Upper lobe of left lung (tissue), 6 donors: ENCODE measurements at regions not wholly inside any gene's neighbourhood (a gene's known extent, or its start where the extent isn't known, plus 50 kb on each side); places are given as distances from the start of the nearest gene placed in this dataset.

ENCODE experiments used
- ATAC-seq, 2 donors: fragments of 200-7000 bp; cut with Tn5 transposase; one replicate each; pipeline ENCODE4 v1.9.1; 2022; ENCODE audit warnings: mild to moderate bottlenecking in 2 of 2, moderate library complexity in 2 of 2; ENCODE audit not compliant: low FRiP score in 2 of 2
- DNase-seq, 2 donors: peaks; one replicate each; pipeline ENCODE4 v3.0.0-alpha.2; 2019 to 2020
- H3K27ac ChIP-seq, 4 donors: fragments of 200-600 bp; sonication (generic); one replicate each; pipeline ENCODE4 v1.5.1; 2016 to 2019
- H3K27me3 ChIP-seq, 4 donors: fragments of 200-600 bp; sonication (generic); one replicate each; pipeline ENCODE4 v1.5.1; 2017 to 2019
- H3K36me3 ChIP-seq, 4 donors: fragments of 200-600 bp; sonication (generic); one replicate each; pipeline ENCODE4 v1.5.1; 2016 to 2019
- H3K4me1 ChIP-seq, 4 donors: fragments of 200-600 bp; sonication (generic); one replicate each; pipeline ENCODE4 v1.5.1; 2018 to 2019
- H3K4me3 ChIP-seq, 4 donors: fragments of 200-600 bp; sonication (generic); one replicate each; pipeline ENCODE4 v1.5.1; 2017 to 2019; ENCODE audit warnings: mild to moderate bottlenecking in 2 of 4, moderate library complexity in 1 of 4
- H3K9me3 ChIP-seq, 4 donors: fragments of 200-600 bp; sonication (generic); one replicate each; pipeline ENCODE4 v1.5.1; 2018 to 2019
- EP300 ChIP-seq, 4 donors: sonication (generic); formaldehyde crosslinking; IDR thresholded peaks; one replicate each; pipeline ENCODE4 v1.5.1; 2017; ENCODE audit warnings: antibody characterized with exemption in 4 of 4, control low read depth in 2 of 4
- POLR2A ChIP-seq, 4 donors: fragments of 450-650 bp; IDR thresholded peaks; one replicate each; pipeline ENCODE4 v1.5.1; 2016 to 2017; ENCODE audit warnings: antibody characterized with exemption in 4 of 4, mild to moderate bottlenecking in 2 of 4
- POLR2AphosphoS5 ChIP-seq, 2 donors: sonication (generic); formaldehyde crosslinking; IDR thresholded peaks; one replicate each; pipeline ENCODE4 v1.5.1; 2017; ENCODE audit warnings: antibody characterized with exemption in 2 of 2
- WGBS, 2 donors: methylation state at CpG; one replicate each; pipeline ENCODE4 v1.1.5; 2017 to 2018; 5-methylcytosine and 5-hydroxymethylcytosine counted together
- TF ChIP-seq, protein P1 (sequence below), 6 experiments: fragments of 450-650 bp in 4 of 6; fragments of 200-600 bp in 2 of 6; sonication (generic) in 2 of 6; IDR thresholded peaks; one replicate each; pipeline ENCODE4 v1.5.1; 2016 to 2019; ENCODE audit warnings: antibody characterized with exemption in 6 of 6
- donor health status: DM: no; HTN: no; CAD: no; lungs with moderate emphysema.
- donor health status: DM: no; HTN: yes; CAD: no; lungs with severe emphysema.

DNA sequence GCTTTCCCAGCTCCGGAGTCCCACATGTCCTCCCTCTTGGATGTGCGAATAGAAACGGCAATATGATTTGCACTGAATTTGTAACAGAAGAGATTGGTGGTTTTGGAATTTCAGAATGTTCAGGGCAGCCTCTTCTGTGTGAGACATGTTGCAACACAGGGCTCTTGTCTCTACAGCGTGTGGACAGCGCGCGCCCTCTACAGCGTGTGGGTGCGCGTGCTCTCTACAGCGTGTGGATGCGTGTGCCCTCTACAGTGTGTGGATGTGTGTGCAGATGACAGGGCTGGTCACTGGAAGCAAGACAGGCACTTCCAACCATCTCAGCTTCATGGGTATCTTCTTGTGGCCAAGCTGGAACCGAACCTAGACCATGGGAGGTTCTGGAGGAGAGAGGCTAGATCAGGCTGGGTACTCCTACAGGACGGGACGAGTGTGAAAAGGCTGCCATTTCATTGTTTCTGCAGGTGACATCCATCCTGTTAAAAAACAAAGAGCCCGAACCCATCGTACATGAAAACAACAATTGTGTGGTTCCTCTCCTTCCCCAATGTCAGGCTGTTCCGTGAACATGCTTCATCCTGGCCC lies 78.4 kb downstream of the TEX29 start:
- 82 to 86% methylated on average over 17 to 18 of the region's 18 CpGs for WGBS, 2 donors
- DNase-seq: peak in 1 of 2 donors; percentile 12
- Histone ChIP-seq H3K36me3 (no peaks in the 10 kb centered on the region), H3K9me3 (no peaks in the 10 kb centered on the region), H3K4me3 (no peak overlapping the region), H3K27me3 (no peaks in the 10 kb centered on the region), H3K4me1 (no peaks in the 10 kb centered on the region), H3K27ac (no peak overlapping the region)
- no peak for ATAC-seq
- TF ChIP-seq POLR2AphosphoS5 (IDR thresholded peaks at IDR 0.05): no peak
- no peak for TF ChIP-seq POLR2A (IDR thresholded peaks at IDR 0.05)

DNA sequence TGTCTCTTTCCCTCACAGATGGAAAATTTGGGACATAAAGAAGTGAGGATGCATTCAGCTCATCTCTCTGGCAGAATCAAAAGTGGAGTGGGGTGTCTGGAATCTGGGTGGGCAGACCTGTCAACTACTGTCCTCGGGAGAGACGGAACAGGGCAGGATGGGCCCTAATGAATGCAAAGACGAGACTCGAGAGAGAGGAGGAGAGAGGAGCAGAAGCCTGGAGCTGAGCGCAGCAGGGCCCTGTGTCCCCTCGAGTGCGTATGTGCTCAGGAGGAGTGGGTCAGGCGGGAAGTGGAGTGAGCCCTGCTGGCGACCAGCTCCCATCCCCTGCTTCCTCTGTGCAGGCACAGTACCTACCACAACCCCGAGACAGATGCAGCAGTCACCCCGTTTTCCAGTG lies 78.9 kb downstream of the TEX29 start:
- no peaks in the 10 kb centered on the region for H3K9me3 ChIP-seq
- no peak overlapping the region for H3K27ac ChIP-seq
- WGBS, 2 donors: 82 to 87% methylated on average over 9 to 10 of the region's 11 CpGs
- peak in 1 of 2 donors; percentile 18 for DNase-seq
- H3K27me3 ChIP-seq: no peaks in the 10 kb centered on the region
- TF ChIP-seq EP300 (IDR thresholded peaks at IDR 0.05): no peak
- TF ChIP-seq POLR2A (IDR thresholded peaks at IDR 0.05): no peak
- TF ChIP-seq POLR2AphosphoS5 (IDR thresholded peaks at IDR 0.05): no peak
- TF ChIP-seq, protein P1, sequence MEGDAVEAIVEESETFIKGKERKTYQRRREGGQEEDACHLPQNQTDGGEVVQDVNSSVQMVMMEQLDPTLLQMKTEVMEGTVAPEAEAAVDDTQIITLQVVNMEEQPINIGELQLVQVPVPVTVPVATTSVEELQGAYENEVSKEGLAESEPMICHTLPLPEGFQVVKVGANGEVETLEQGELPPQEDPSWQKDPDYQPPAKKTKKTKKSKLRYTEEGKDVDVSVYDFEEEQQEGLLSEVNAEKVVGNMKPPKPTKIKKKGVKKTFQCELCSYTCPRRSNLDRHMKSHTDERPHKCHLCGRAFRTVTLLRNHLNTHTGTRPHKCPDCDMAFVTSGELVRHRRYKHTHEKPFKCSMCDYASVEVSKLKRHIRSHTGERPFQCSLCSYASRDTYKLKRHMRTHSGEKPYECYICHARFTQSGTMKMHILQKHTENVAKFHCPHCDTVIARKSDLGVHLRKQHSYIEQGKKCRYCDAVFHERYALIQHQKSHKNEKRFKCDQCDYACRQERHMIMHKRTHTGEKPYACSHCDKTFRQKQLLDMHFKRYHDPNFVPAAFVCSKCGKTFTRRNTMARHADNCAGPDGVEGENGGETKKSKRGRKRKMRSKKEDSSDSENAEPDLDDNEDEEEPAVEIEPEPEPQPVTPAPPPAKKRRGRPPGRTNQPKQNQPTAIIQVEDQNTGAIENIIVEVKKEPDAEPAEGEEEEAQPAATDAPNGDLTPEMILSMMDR (IDR thresholded peaks at IDR 0.05): no peak
- no peaks in the 10 kb centered on the region for H3K36me3 ChIP-seq
- ATAC-seq: no peak
- no peaks in the 10 kb centered on the region for H3K4me1 ChIP-seq
- no peak overlapping the region for H3K4me3 ChIP-seq

GRCh38 chr13:111399776-111400538 lies 79.5 kb downstream of the TEX29 start:
- Histone ChIP-seq H3K9me3 (no peaks in the 10 kb centered on the region), H3K27ac (no peak overlapping the region), H3K36me3 (no peaks in the 10 kb centered on the region), H3K27me3 (no peaks in the 10 kb centered on the region), H3K4me1 (no peaks in the 10 kb centered on the region), H3K4me3 (no peak overlapping the region)
- TF ChIP-seq EP300 (IDR thresholded peaks at IDR 0.05): no peak
- TF ChIP-seq POLR2A (IDR thresholded peaks at IDR 0.05): no peak
- TF ChIP-seq, protein P1 (IDR thresholded peaks at IDR 0.05): no peak
- no peak for TF ChIP-seq POLR2AphosphoS5 (IDR thresholded peaks at IDR 0.05)
- ATAC-seq (no peak), DNase-seq (peak in 1 of 2 donors; percentile 15)
- 87% methylated on average over 17 to 18 of the region's 18 CpGs for WGBS, 2 donors

DNA sequence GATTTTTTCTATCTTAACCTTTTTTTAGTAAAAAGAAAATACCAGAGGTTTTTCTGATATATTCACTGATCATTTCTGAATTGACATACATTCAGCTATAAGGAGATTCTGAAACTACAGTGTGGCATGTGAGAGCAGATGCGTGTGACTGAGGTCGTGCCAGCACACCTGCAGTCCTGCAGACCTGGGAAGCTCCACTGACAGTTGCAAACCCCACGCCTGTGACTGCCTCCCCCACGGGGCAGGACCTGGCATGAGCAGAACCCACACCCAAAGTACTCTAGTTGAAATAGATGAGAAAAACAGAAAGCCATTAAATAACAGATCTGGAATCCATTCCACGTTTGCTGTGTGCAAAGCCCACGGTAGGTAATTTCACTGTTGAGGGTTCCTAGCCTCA lies 80.7 kb downstream of the TEX29 start:
- Histone ChIP-seq H3K9me3 (no peaks in the 10 kb centered on the region), H3K27me3 (no peaks in the 10 kb centered on the region), H3K4me1 (no peaks in the 10 kb centered on the region), H3K36me3 (no peaks in the 10 kb centered on the region), H3K27ac (no peak overlapping the region), H3K4me3 (no peak overlapping the region)
- no peak for ATAC-seq
- no peak for TF ChIP-seq POLR2A (IDR thresholded peaks at IDR 0.05)
- TF ChIP-seq, protein P1 (IDR thresholded peaks at IDR 0.05): no peak
- no peak for TF ChIP-seq POLR2AphosphoS5 (IDR thresholded peaks at IDR 0.05)
- TF ChIP-seq EP300 (IDR thresholded peaks at IDR 0.05): no peak
- 74 to 81% methylated on average over 6 of the region's 6 CpGs for WGBS, 2 donors
- DNase-seq: no peak

DNA sequence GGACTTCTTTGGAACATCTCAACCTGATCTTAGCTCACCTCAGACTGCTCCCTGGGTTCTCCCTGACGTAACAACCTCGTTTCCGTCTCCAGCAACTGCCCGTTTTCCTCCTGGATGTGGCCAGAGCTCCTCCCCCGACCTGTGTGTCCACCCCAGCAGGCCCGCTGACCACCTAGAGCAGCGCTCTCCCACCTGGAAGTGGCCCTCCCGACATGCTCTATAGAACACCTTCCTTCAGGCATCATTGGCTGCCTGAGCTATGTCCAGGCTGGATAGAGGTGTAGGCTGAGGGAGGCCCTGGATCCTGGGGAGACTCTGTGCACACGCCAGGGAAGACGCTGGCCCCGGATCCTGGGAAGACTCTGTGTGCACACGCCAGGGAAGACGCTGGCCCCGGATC lies 81.3 kb downstream of the TEX29 start:
- ATAC-seq (no peak), DNase-seq (peak in 1 of 2 donors; percentile 12)
- no peaks in the 10 kb centered on the region for H3K4me1 ChIP-seq
- no peaks in the 10 kb centered on the region for H3K27me3 ChIP-seq
- TF ChIP-seq, protein P1 (IDR thresholded peaks at IDR 0.05): no peak
- TF ChIP-seq POLR2AphosphoS5 (IDR thresholded peaks at IDR 0.05): no peak
- no peak for TF ChIP-seq POLR2A (IDR thresholded peaks at IDR 0.05)
- TF ChIP-seq EP300 (IDR thresholded peaks at IDR 0.05): no peak
- H3K36me3 ChIP-seq: no peaks in the 10 kb centered on the region
- H3K4me3 ChIP-seq: no peak overlapping the region
- WGBS, 2 donors: 85 to 89% methylated on average over 14 of the region's 14 CpGs
- H3K27ac ChIP-seq: no peak overlapping the region
- H3K9me3 ChIP-seq: no peaks in the 10 kb centered on the region
